ENCODE measurements at regions not wholly inside any gene's neighbourhood (a gene's known extent, or its start where the extent isn't known, plus 50 kb on each side); places are given as distances from the start of the nearest gene placed in this dataset.

- Histone ChIP-seq H3K36me3 (ENCODE audit: control insufficient read depth, insufficient read depth, low read length) (no peaks in the 10 kb centered on the region), H3K4me3 (ENCODE audit: low read length) (no peak overlapping the region), H3K9ac (ENCODE audit: extremely low read depth, low read length, poor library complexity, severe bottlenecking) (no peak overlapping the region), H3K27me3 (ENCODE audit: control insufficient read depth, insufficient read depth, low read length, poor library complexity, severe bottlenecking) (no peaks in the 10 kb centered on the region), H3K9me3 (ENCODE audit: control insufficient read depth, low read length) (peaks cover 18% of the 10 kb centered on the region), H3K4me1 (ENCODE audit: control insufficient read depth, insufficient read depth, low read length) (no peaks in the 10 kb centered on the region), H3K27ac (ENCODE audit: low read depth, low read length) (no peak overlapping the region)
- peaks cover 6% of the 10 kb centered on the region for H3K4me1 Mint-ChIP-seq
- no peak for DNase-seq
- peaks cover 4% of the 10 kb centered on the region for H3K9me3 Mint-ChIP-seq
- H3K36me3 Mint-ChIP-seq (ENCODE audit: low read depth) = no peaks in the 10 kb centered on the region
- no peaks in the 10 kb centered on the region for H3K27me3 Mint-ChIP-seq (ENCODE audit: insufficient read depth)
- no peak overlapping the region for H3K27ac Mint-ChIP-seq
- no peak overlapping the region for H3K4me3 Mint-ChIP-seq
- TF ChIP-seq CTCF (conservative IDR thresholded peaks at IDR 0.05) = no peak
Observed at GRCh38 chr10:90435296-90435695, 422.5 kb downstream of the HTR7 start.

GRCh38 chr10:90437452-90437851 lies 420.4 kb downstream of the HTR7 start:
- H3K9me3 Mint-ChIP-seq = no peaks in the 10 kb centered on the region
- H3K27me3 ChIP-seq (ENCODE audit: control insufficient read depth, insufficient read depth, low read length, poor library complexity, severe bottlenecking) = no peaks in the 10 kb centered on the region
- H3K27ac ChIP-seq (ENCODE audit: low read depth, low read length) = no peak overlapping the region
- H3K4me1 ChIP-seq (ENCODE audit: control insufficient read depth, insufficient read depth, low read length) = no peaks in the 10 kb centered on the region
- no peak for DNase-seq
- peaks cover 6% of the 10 kb centered on the region for H3K4me1 Mint-ChIP-seq
- no peaks in the 10 kb centered on the region for H3K36me3 Mint-ChIP-seq (ENCODE audit: low read depth)
- H3K27me3 Mint-ChIP-seq (ENCODE audit: insufficient read depth) = no peaks in the 10 kb centered on the region
- H3K4me3 ChIP-seq (ENCODE audit: low read length) = no peak overlapping the region
- no peak overlapping the region for H3K27ac Mint-ChIP-seq
- no peak overlapping the region for H3K4me3 Mint-ChIP-seq
- no peak for TF ChIP-seq CTCF (conservative IDR thresholded peaks at IDR 0.05)
- no peaks in the 10 kb centered on the region for H3K36me3 ChIP-seq (ENCODE audit: control insufficient read depth, insufficient read depth, low read length)
- H3K9ac ChIP-seq (ENCODE audit: extremely low read depth, low read length, poor library complexity, severe bottlenecking) = no peak overlapping the region
- 93 to 100% methylated on average over 1 of the region's 1 CpG for WGBS, 2 experiments (ENCODE audit: insufficient coverage in 1 of 2, insufficient read length in 1 of 2)
- no peaks in the 10 kb centered on the region for H3K9me3 ChIP-seq (ENCODE audit: control insufficient read depth, low read length)

GRCh38 chr10:90440870-90441269 lies 417.0 kb downstream of the HTR7 start:
- no peak for DNase-seq
- no peak overlapping the region for H3K27ac Mint-ChIP-seq
- H3K9me3 ChIP-seq (ENCODE audit: control insufficient read depth, low read length) = peaks cover 9% of the 10 kb centered on the region
- no peaks in the 10 kb centered on the region for H3K4me1 ChIP-seq (ENCODE audit: control insufficient read depth, insufficient read depth, low read length)
- 73 to 94% methylated on average over 2 of the region's 2 CpGs for WGBS, 2 experiments (ENCODE audit: insufficient coverage in 1 of 2, insufficient read length in 1 of 2)
- no peaks in the 10 kb centered on the region for H3K4me1 Mint-ChIP-seq
- no peak overlapping the region for H3K27ac ChIP-seq (ENCODE audit: low read depth, low read length)
- peaks cover 2% of the 10 kb centered on the region for H3K9me3 Mint-ChIP-seq
- H3K36me3 ChIP-seq (ENCODE audit: control insufficient read depth, insufficient read depth, low read length) = no peaks in the 10 kb centered on the region
- no peaks in the 10 kb centered on the region for H3K36me3 Mint-ChIP-seq (ENCODE audit: low read depth)
- H3K4me3 ChIP-seq (ENCODE audit: low read length) = no peak overlapping the region
- TF ChIP-seq CTCF (conservative IDR thresholded peaks at IDR 0.05) = no peak
- H3K27me3 Mint-ChIP-seq (ENCODE audit: insufficient read depth) = no peaks in the 10 kb centered on the region
- no peaks in the 10 kb centered on the region for H3K27me3 ChIP-seq (ENCODE audit: control insufficient read depth, insufficient read depth, low read length, poor library complexity, severe bottlenecking)
- H3K4me3 Mint-ChIP-seq = no peak overlapping the region
- no peak overlapping the region for H3K9ac ChIP-seq (ENCODE audit: extremely low read depth, low read length, poor library complexity, severe bottlenecking)
